Left lung (tissue), 4 donors: ENCODE measurements at regions not wholly inside any gene's neighbourhood (a gene's known extent, or its start where the extent isn't known, plus 50 kb on each side); places are given as distances from the start of the nearest gene placed in this dataset.

Experiments
- ATAC-seq: fragments of 200-7000 bp; cut with Tn5 transposase; one replicate; pipeline ENCODE4 v1.9.1; 2020; ENCODE audit warnings: moderate library complexity
- DNase-seq, 4 donors: peaks; one replicate each; pipeline ENCODE4 v3.0.0-alpha.2; 2013 to 2020
- H3K27ac ChIP-seq, 2 donors: fragments of 200-600 bp; sonication (generic) in 1 of 2; one replicate each; pipeline versions ENCODE4 v1.5.0 to v1.8.0; 2020 to 2021
- H3K27me3 ChIP-seq, 2 donors: fragments of 200-600 bp; sonication (generic) in 1 of 2; one replicate each; pipeline versions ENCODE4 v1.5.0 to v1.8.0; 2020 to 2021
- H3K36me3 ChIP-seq, 2 donors: fragments of 200-600 bp; sonication (generic) in 1 of 2; one replicate each; pipeline versions ENCODE4 v1.5.0 to v1.8.0; 2020 to 2021
- H3K4me1 ChIP-seq, 2 donors: fragments of 200-600 bp; one replicate each; pipeline ENCODE4 v1.8.0; 2021
- H3K4me3 ChIP-seq, 2 donors: fragments of 200-600 bp; sonication (generic) in 1 of 2; one replicate each; pipeline versions ENCODE4 v1.5.0 to v1.8.0; 2020 to 2021; ENCODE audit warnings: mild to moderate bottlenecking in 1 of 2
- H3K9me3 ChIP-seq, 2 donors: fragments of 200-600 bp; sonication (generic) in 1 of 2; one replicate each; pipeline versions ENCODE4 v1.5.0 to v1.8.0; 2020 to 2021
- CTCF ChIP-seq, 2 donors: fragments of 200-600 bp; sonication (generic) in 1 of 2; IDR thresholded peaks; one replicate each; pipeline versions ENCODE4 v1.5.0 to v1.8.0; 2021; ENCODE audit warnings: antibody characterized with exemption in 2 of 2
- intact Hi-C, 2 donors: fragments of 100-400 bp; cut with DNase I; formaldehyde crosslinking; loops; one replicate each; pipeline versions ENCODE4 v1.11.2 to v1.14.2; 2022
- donor health status: DM: no; HTN: yes; CAD: no.
- donor health status: DM: no; HTN: no; CAD: no.

GRCh38 chr3:181133832-181134231, 144.3 kb upstream of the DNAJC19 start:
- no peak overlapping the region for H3K27ac ChIP-seq
- intact Hi-C loops: no loop called here

GRCh38 chr3:181105646-181106045, 116.1 kb upstream of the DNAJC19 start:
- no peak overlapping the region for H3K4me3 ChIP-seq
- H3K27me3 ChIP-seq: no peaks in the 10 kb centered on the region
- H3K9me3 ChIP-seq: peaks cover 0 to 18% of the 10 kb centered on the region in 2 donors
- no peak for ATAC-seq
- no peaks in the 10 kb centered on the region for H3K36me3 ChIP-seq
- intact Hi-C loops: no loop called here
- H3K27ac ChIP-seq: no peak overlapping the region
- H3K4me1 ChIP-seq: no peaks in the 10 kb centered on the region
- DNase-seq: no peak
- no peak for TF ChIP-seq CTCF (IDR thresholded peaks at IDR 0.05)

More at GRCh38 chr3:181133832-181134231, 144.3 kb upstream of the DNAJC19 start:
- Histone ChIP-seq H3K4me3 (no peak overlapping the region), H3K9me3 (no peaks in the 10 kb centered on the region), H3K27me3 (no peaks in the 10 kb centered on the region), H3K36me3 (no peaks in the 10 kb centered on the region), H3K4me1 (no peaks in the 10 kb centered on the region)
- TF ChIP-seq CTCF (IDR thresholded peaks at IDR 0.05): no peak
- ATAC-seq (no peak), DNase-seq (no peak)

- intact Hi-C loops: no loop called here
- DNase-seq: no peak
- ATAC-seq: no peak
- no peak for TF ChIP-seq CTCF (IDR thresholded peaks at IDR 0.05)
- Histone ChIP-seq H3K9me3 (peaks cover 0 to 18% of the 10 kb centered on the region in 2 donors), H3K4me3 (no peak overlapping the region), H3K36me3 (no peaks in the 10 kb centered on the region), H3K27ac (no peak overlapping the region), H3K4me1 (no peaks in the 10 kb centered on the region), H3K27me3 (no peaks in the 10 kb centered on the region)
Observed at GRCh38 chr3:181103605-181104004, 114.1 kb upstream of the DNAJC19 start.

GRCh38 chr3:181086011-181086410, 96.5 kb upstream of the DNAJC19 start:
- peaks cover 0 to 9% of the 10 kb centered on the region in 2 donors for H3K9me3 ChIP-seq
- H3K4me3 ChIP-seq: no peak overlapping the region
- no peak overlapping the region for H3K27ac ChIP-seq
- intact Hi-C loops: no loop called here
- no peak for TF ChIP-seq CTCF (IDR thresholded peaks at IDR 0.05)
- no peaks in the 10 kb centered on the region for H3K4me1 ChIP-seq
- no peaks in the 10 kb centered on the region for H3K27me3 ChIP-seq
- ATAC-seq: no peak
- no peaks in the 10 kb centered on the region for H3K36me3 ChIP-seq
- no peak for DNase-seq

GRCh38 chr3:181081930-181082329, 92.4 kb upstream of the DNAJC19 start:
- no peaks in the 10 kb centered on the region for H3K9me3 ChIP-seq
- intact Hi-C loops: no loop called here
- no peaks in the 10 kb centered on the region for H3K4me1 ChIP-seq
- no peak for TF ChIP-seq CTCF (IDR thresholded peaks at IDR 0.05)
- no peak for ATAC-seq
- H3K27ac ChIP-seq: no peak overlapping the region
- H3K36me3 ChIP-seq: no peaks in the 10 kb centered on the region
- H3K4me3 ChIP-seq: no peak overlapping the region
- DNase-seq: no peak
- H3K27me3 ChIP-seq: no peaks in the 10 kb centered on the region
